ENCODE measurements at regions not wholly inside any gene's neighbourhood (a gene's known extent, or its start where the extent isn't known, plus 50 kb on each side); places are given as distances from the start of the nearest gene placed in this dataset.
"Not testable (repeated sequence)": the region's sequence is repeated elsewhere in the genome, so short reads cannot be mapped to it uniquely, and the experiment has no call there.

DNA sequence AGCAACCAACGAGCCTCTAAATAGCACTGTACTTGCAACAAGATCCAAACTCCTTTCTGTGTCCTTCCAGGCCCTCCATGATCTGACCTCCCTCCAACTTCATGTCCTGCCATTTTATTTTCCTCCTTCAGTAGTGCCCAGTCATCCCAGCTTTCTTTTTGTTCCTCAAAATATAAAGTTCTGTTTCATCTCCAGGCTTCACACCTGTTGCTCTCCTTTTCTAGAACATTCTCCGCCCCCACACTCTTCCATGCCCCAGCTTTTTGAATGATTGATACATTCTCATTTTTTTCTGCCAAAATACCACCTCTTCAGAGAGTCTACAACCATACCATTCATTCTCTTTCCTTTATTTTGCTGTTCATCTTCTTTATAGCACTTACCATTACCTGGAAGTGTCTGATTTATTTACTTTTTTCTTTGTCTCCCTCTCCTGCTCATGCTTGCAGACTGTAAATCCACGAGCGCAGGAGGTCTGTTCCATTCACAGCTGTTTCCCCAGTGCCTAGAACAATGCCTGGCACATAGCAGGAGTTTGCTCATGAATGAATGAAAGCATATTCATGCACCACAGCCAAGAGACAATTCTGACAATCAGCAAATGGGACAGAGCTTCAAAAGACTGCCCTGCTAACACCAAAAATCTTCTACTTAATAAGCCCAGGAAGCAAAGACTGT, 296.4 kb downstream of the RPAP3 start:
- DNase-seq: no peak

DNA sequence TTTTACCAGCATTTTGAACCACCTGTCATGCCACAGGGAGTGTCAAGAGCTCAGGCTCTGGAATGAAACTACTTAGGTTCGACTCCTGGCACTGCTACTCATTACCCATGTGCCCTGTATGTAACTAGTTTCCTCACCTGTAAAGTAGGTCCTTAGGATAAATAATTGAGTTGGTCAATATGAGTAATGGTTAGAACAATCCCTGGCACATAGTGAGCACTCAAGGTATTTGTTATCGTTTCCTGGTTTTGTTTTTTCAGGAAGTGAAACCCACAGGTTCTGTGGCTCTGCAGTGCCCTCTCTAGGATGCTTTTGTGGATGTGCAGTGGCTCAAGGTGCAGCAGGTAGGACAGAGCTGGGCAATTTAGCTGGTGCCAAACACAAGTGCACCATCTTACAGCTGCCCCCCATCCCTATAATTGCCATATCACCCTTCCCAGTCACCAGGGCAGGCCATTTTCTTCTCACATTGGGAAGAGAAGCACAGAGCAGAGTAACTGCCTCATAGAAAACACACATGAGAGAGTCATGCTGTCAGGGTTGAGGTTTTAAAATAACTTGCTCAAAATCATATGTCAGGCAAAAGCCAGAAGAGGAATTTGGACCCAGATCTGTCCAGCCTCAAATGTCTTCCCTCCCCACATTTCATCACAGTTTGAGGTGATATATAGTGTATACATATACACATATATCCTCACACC, 297.5 kb downstream of the RPAP3 start:
- DNase-seq: no peak

DNA sequence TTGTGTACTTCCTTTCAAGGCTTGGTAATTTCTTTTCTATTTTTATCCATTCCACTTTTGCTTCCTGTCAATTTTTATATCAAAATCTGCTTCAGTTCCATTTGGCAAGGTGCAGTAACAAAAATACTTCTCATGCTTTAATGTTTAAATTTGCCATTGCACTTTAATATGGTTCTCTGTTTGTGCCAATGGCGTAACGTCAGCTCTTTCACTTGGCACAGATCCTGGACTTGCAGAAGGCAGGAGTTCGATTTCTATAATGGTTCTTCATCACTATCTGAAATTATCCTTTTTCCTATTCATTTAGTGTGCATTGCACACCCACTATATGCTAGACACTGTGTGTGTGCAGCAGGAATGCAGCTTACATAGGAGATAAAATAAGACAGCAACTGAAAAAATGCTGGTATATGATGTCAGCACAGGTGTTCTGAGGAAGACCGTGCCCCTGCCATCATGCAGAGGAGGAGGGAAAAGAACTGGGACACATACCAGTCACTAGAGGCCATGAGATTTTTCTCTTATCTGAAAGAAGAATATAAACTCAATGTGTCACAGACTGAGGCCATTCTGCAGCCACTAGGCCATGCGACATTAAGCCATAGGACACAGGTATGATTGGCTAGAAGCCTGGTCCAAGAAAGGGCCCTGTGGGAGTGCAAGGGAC, 298.2 kb downstream of the RPAP3 start:
- DNase-seq: no peak

DNA sequence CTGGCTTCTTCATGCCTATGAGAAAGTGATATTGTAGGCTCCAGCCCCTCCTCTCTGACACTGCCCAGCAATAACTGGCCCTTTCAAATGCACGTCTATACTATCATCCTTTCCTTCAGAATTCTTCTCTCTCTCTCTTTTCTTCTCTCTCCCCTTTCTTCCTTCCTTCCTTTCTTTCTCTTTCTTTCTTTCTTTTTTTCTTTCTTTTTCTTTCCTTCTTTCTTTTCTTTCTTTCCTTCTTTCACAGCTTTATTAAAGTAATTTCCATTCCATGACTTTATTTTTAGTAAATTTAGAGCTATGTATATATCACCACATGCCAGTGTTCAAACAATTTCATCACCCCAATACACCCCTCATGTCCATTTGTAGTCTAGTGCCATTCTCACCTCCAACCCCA, 302.1 kb downstream of the RPAP3 start:
- DNase-seq: no peak

DNA sequence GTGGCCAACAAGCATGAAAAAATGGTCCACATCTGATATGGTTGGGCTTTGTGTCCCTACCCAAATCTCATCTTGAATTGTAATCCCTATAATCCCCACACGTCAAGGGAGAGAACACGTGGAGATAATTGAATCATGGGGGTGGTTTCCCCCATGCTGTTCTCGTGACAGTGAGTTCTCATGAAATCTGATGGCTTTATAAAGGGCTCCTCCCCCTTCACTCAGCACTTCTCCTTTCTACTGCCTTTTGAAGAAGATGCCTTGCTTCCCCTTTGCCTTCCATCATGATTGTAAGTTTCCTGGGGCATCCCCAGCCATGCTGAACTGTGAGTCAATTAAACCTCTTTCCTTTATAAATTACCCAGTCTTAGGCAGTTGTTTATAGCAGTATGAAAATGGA, 304.6 kb downstream of the RPAP3 start:
- not testable (repeated sequence) for DNase-seq

DNA sequence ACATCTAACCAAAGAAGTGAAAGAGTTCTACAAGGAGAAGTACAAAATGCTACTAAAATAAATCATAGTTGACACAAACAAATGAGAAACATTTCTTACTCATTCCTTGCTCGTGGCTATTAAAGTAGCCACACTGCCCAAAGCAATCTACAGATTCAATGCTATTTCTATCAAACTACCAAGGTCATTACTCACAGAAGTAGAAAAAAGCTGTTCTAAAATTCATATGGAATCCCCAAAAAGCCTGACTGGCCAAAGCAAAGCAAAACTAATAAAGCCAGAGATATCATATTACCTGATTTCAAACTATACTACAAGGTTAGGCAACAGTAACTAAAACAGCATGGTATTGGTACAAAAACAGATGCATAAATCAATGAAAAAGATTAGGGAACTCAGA, 305.6 kb downstream of the RPAP3 start:
- DNase-seq: no peak

DNA sequence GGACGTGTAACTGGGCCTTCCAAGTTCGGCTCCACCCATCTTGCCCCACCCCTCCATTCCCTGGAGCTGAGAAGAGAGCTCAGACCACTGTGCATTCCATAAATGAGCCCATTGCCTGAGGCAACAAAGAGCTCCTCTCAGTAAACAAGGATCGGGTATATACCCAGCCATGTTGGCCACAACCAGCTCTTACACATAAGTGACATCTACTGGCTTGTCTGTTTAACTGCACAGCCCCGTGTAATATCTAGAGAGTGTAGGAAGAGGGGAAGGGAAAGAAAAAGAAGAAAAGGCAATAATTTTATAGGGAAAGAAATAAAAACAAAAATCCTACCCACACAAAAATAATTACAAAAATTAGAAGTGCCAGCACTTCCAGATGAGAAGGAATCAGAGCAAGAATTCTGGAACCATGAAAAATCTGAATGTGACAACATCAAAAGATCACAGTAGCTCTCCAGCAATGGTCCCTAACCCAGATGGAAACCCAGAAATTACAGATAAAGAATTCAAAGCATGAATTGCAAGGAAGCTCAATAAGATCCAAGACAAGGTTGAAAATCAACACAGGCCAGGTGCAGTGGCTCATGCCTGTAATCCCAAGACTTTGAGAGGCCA, 308.1 kb downstream of the RPAP3 start:
- no peak for DNase-seq

DNA sequence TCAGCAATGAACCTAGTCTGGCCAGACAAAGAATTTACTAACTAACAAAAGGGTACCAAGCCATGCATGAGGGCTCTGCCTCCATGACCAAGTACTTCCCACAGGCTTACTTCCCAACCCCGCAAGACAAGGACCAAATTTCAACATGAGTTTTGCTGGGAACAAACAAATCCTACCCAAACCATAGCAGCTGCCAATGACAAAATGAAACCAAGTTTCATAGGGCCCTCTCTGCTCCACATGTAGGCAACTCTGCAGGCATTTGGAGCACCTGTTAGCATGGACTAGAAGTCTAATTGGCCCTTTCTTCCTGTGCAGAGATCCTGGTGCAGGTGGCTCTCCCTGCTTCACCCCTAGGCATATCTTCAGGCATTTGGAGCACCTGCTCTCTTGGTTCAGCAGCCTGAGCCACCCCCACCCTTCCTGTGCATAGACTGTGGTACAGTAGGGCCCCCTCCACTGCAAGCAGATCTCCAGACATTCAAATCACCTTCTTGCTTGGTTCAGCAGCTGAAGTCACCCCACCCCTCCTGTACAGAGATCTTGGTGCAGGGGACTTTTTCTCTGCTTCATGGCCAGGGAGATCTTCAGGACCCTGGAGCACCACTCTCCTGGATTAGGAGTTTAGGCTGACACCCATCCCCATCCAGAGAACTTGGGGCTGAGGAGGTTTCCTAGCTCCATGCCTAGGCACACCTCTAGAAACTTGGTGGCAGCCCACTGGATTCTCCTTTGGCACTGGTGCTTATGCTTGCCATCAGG, 308.7 kb downstream of the RPAP3 start:
- no peak for DNase-seq

DNA sequence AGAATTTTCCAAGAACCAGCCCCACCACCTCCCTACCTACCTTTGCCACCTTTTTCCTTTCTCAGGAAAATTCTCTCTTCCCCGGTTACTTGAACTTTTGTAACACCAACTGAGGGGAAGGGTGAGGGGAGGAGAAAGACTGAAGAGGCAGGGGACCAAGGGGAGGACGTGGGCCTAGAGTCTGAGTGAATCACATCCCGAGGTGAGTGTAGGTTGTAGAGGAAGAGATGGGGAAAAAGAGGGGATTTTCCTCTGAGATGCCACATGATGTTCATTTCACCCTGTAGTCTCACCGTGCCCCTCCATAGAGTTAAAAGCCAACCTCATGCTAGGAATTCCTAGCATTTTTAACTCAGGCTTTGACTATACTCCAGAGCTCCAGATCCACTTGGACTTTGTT, 311.8 kb downstream of the RPAP3 start:
- no peak for DNase-seq

DNA sequence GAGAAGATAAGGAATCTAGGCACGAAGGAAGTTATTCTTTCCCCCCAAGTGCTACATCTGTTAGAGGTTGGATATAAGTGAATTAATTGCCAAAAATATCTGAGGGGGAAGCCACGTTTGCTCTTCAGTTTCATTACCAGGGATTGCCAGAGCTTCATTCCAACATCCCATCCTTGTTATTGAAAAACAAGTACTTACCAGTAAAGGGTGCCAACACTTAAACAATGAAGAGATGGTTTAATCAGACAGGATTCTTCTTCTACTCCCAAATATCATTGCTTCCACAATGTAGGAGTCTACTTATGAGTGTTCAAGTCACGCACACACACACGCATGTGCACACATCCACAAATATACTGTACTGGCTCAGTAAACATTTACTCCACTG, 312.4 kb downstream of the RPAP3 start:
- DNase-seq: no peak

DNA sequence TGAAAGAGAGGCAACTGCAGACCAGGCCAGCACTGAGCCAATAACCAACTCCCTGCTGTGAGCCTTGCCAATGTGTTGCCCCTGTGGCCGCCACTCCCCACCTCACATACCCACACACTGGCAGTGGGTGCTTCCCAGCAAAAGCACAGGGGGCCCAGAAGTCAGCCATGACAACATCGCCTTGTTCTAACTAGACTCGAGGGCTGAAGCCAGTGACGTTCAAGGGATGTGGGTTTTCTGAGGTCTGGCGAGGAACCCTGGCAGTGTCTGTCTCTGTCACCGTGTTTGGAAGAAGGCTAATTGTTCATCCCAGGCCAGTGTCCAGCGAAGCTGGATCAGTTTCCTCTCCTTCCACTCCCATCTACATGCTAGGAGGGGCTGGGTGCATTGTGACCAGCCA, 311.8 kb upstream of the AMIGO2 start:
- no peak for DNase-seq

DNA sequence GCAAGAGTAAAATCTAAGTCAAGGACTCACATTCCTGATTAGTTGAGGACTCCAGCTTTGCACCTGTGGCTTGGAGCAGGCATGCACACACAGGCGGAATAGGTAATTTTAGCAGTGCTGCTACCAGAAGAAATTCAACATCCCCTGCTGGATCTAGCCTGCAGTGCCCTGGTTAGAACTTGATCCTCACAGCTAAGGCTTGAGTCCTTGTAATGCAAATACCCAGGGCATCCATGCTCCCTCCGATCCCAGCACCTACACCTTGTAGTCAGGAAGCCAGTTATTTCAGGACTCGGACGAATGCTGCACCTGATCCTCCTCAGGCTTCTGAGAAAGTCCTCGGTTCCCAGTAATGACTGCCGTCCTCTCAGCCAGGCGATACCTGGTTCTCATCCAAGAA, 309.0 kb upstream of the AMIGO2 start:
- DNase-seq: no peak

DNA sequence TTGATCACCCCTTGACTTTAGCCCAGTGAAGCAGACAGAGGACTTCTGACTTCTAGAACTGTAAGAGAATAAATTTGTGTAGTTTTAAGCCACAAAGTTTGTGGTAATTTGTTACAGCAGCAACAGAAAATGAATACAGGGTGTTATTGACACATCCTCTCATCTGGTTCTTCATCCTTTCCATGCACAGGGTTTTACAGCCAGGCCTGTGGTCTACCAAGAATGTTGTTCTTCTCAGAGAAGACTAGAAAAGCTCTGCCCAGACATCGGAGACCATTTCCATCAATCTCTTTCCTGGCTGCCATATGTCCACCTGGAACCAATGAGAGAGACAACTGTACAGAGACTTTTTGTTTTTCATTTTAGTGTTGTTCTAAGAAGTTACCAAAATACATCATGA, 308.2 kb upstream of the AMIGO2 start:
- no peak for DNase-seq

DNA sequence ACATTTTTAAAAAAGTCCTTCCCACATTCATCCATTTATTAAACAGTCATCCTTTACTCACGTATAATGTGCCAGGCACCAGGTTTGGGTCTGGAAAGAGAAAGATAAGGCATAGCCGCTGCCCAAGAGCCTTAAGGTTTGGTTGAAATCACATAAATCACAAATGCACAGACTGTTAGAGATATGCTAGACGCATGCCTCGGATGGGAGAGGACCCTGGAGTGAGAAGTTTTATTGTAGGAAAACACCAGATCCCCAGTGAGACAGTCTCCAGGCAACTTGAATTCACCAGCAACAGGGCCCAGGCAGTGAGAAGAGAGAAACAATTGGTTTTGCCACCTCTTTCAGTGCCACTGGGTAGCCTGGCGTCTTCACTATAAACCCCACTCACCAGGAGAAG, 305.9 kb upstream of the AMIGO2 start:
- DNase-seq: no peak

DNA sequence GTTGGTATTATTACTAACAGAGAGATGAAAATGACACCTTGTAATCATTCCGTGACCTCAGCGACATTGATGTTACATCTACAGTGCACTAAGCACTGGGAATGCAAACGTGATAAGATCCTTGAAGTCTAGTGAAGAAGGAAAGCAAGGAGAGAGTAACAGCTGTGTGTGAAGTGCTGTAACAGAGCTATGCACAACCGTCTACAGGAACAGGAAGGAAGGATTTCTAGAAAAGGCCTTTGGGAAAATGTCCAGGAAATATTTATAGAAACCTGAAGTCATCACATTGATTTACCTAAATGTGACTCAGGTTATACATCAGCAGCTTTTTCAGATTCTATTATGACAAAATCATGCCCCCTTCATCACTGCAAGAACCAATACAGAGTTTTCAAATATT, 304.2 kb upstream of the AMIGO2 start:
- DNase-seq: peak; percentile 36

DNA sequence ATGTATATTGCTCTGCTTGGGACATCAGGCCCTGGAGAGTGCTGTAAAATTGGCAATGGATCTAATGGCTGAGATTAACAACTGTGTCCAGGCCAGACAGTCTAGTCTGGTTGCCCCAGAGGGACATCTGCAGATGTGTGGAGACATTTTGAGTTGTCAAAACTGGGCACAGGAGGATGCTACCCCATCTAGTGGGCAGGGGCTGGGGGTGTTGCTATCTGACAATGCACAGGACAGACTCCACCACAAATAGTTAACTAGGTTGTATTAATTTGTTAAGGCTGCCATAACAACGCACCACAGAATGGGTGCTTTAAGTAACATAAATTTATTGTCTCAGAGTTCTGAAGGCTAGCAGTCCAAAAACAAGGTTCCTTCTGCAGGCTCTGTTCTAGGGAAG, 302.5 kb upstream of the AMIGO2 start:
- no peak for DNase-seq

DNA sequence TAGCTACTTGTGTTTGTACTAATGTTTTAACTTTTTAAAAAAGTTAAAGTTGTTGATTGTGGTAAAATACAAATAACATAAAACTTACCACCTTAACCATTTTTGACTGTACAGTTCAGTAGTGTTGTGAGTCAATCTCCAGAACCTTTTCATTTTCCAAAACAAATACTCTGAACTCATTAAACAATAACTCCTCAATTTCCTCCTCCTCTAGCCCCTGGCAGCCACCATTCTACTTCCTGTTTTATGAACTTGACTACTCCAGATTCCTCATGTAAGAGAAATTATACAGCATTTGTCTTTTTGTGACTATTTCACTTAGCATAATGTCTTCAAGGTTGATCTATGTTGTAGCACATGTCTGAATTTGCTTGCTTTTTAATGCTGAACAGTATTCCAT, 299.1 kb upstream of the AMIGO2 start:
- no peak for DNase-seq

DNA sequence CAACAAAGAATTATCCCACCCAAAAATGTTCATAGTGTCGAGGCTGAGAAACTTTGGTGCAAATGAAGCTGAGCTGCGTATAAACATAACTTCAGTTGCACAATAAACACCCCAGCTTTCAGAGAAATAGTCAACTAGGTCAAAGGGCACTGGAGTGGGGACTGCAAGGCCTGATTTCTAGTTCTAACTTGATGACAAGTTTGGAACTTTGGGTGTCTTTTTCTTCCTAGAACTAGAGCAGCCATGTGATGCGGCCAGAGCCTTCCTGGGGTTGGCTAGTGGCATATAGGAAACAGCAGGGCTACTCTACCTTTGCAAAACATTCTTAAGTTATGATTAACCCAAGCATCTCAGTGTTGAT, 298.4 kb upstream of the AMIGO2 start:
- no peak for DNase-seq

DNA sequence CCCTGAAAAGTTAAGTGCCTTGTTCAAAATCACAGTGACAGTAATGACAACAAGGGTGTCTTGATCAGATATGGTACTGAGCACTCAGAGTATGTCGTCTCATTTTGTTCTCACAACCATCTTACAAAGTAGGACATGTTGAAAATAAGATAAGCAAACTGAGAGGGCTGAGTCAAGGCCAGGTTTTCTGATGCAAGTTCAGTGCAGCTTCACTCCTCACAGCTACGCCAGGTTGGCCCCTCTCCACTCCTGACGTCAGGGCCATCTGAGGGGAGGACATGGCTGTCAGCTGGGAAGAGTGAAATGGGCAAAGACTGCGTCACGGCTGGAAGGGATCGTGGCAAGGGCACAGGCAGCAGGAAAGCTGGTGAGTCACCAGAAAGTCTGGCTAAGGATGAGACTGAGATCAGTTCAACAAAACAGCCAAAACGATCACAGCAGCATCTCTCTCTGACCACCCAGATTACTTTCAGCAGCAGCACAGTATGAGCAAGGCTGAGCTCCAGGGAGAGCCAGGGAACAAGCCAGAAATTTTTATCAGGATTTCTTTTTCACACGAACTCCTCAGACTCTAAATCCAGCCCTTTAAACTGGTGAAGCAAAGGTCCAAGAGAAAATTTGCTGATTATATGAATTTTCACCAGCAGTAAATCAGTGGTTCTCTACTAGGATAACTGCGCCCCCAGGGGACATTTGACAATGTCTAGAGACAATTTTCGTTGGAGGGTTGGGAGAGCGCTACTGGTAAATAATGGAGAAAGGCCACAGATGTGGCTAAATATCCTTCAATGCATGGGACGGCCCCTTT, 297.9 kb upstream of the AMIGO2 start:
- peak; percentile 40 for DNase-seq

DNA sequence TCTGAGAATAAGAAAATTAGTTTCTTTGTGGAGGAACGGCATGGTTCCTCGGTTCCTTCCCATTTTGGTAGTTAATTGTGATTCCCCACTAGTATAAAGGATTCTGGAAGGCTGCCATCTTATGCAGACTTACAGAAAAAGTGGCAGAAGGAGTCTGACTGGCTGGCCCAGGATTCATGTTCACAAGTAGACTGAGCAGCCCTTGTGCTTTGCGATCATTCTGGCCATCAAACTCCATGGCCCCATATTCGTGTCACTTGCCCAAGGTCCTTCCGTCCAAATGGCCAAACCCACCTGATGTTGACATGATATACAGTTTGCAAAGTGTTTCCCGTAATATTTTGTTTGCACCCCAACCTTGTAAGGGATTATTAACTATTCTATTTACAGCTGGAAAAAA, 297.2 kb upstream of the AMIGO2 start:
- no peak for DNase-seq

DNA sequence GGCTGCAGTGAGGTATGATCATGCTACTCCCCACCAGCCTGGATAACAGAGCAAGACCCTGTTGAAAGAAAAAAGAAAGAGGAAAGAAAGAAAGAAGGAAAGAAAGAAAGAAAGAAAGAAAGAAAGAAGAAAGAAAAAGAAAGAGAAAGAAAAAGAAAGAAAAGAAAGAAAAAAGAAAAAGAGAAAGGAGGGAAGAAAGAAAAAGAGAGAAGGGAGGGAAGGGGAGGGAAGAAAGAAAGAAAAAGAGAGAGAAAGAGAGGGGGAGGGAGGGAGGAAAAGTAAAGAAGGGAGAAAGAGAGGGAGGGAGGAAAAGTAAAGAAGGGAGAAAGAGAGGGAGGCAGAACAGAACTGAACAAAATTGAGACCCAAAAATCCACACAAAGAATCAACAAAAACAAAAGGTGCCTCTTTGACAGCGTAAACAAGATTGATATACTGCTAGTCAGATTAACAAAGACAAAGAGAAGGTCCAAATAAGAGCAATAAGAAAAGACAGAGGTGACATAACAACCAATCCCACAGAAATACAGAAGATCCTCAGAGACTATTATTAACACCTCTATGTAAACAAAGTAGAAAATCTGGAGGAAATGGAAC, 293.9 kb upstream of the AMIGO2 start:
- no peak for DNase-seq
